Hematopoietic multipotent progenitor cell (in vitro differentiated cells): ENCODE measurements at regions not wholly inside any gene's neighbourhood (a gene's known extent, or its start where the extent isn't known, plus 50 kb on each side); places are given as distances from the start of the nearest gene placed in this dataset.

ENCODE experiments used
- DNase-seq, 3 donors: peaks; one replicate each; pipeline ENCODE4 v3.0.0-alpha.2; 2011 to 2015; ENCODE audit warnings: low read depth in 2 of 3, low spot score in 2 of 3

GRCh38 chr3:118402971-118403370 lies 631.7 kb downstream of the IGSF11 start:
- DNase-seq, result no peak

- no peak for DNase-seq
Measured at GRCh38 chr3:118406562-118406961, 628.1 kb downstream of the IGSF11 start.

GRCh38 chr3:118408431-118408830 lies 626.2 kb downstream of the IGSF11 start:
- DNase-seq, result no peak

- DNase-seq, result no peak
Measured at GRCh38 chr3:118412503-118412902, 622.1 kb downstream of the IGSF11 start.

- DNase-seq, result no peak
Measured at GRCh38 chr3:118425272-118425837, 609.3 kb downstream of the IGSF11 start.

GRCh38 chr3:118433825-118434224 lies 600.8 kb downstream of the IGSF11 start:
- DNase-seq, result no peak

- no peak for DNase-seq
Measured at GRCh38 chr3:118435851-118436350, 598.7 kb downstream of the IGSF11 start.

- DNase-seq, result no peak
Measured at GRCh38 chr3:118436697-118437262, 597.9 kb downstream of the IGSF11 start.

- DNase-seq, result no peak
Measured at GRCh38 chr3:118445036-118445435, 589.6 kb downstream of the IGSF11 start.

- DNase-seq, result no peak
Measured at GRCh38 chr3:118447339-118447738, 587.3 kb downstream of the IGSF11 start.

GRCh38 chr3:118466795-118467330 lies 567.8 kb downstream of the IGSF11 start:
- no peak for DNase-seq

- DNase-seq, result no peak
Measured at GRCh38 chr3:118468801-118469200, 565.8 kb downstream of the IGSF11 start.

- DNase-seq, result no peak
Measured at GRCh38 chr3:118472586-118472985, 562.1 kb downstream of the IGSF11 start.

GRCh38 chr3:118473343-118473742 lies 561.3 kb downstream of the IGSF11 start:
- no peak for DNase-seq

- no peak for DNase-seq
Measured at GRCh38 chr3:118476885-118477618, 557.6 kb downstream of the IGSF11 start.

GRCh38 chr3:118477768-118478167 lies 556.9 kb downstream of the IGSF11 start:
- no peak for DNase-seq

GRCh38 chr3:118478706-118479276 lies 555.9 kb downstream of the IGSF11 start:
- DNase-seq, result no peak

GRCh38 chr3:118479376-118479775 lies 555.3 kb downstream of the IGSF11 start:
- DNase-seq, result no peak

GRCh38 chr3:118480101-118480860 lies 554.4 kb downstream of the IGSF11 start:
- DNase-seq, result no peak

GRCh38 chr3:118485693-118486092 lies 549.0 kb downstream of the IGSF11 start:
- DNase-seq, result no peak

GRCh38 chr3:118487734-118488133 lies 546.9 kb downstream of the IGSF11 start:
- no peak for DNase-seq
